Upper lobe of left lung (tissue), 4 donors: ENCODE measurements at regions not wholly inside any gene's neighbourhood (a gene's known extent, or its start where the extent isn't known, plus 50 kb on each side); places are given as distances from the start of the nearest gene placed in this dataset.

Experiments used
- EP300 ChIP-seq, 4 donors: sonication (generic); formaldehyde crosslinking; IDR thresholded peaks; one replicate each; pipeline ENCODE4 v1.5.1; 2017; ENCODE audit warnings: antibody characterized with exemption in 4 of 4, control low read depth in 2 of 4
- POLR2A ChIP-seq, 4 donors: fragments of 450-650 bp; IDR thresholded peaks; one replicate each; pipeline ENCODE4 v1.5.1; 2016 to 2017; ENCODE audit warnings: antibody characterized with exemption in 4 of 4, mild to moderate bottlenecking in 2 of 4
- TF ChIP-seq, protein P1 (sequence below), 6 experiments: fragments of 450-650 bp in 4 of 6; fragments of 200-600 bp in 2 of 6; sonication (generic) in 2 of 6; IDR thresholded peaks; one replicate each; pipeline ENCODE4 v1.5.1; 2016 to 2019; ENCODE audit warnings: antibody characterized with exemption in 6 of 6

GRCh38 chr15:93196135-93196670, 107.2 kb upstream of the RGMA start:
- TF ChIP-seq POLR2A (IDR thresholded peaks at IDR 0.05): no peak
- TF ChIP-seq EP300 (IDR thresholded peaks at IDR 0.05): no peak
- TF ChIP-seq, protein P1, sequence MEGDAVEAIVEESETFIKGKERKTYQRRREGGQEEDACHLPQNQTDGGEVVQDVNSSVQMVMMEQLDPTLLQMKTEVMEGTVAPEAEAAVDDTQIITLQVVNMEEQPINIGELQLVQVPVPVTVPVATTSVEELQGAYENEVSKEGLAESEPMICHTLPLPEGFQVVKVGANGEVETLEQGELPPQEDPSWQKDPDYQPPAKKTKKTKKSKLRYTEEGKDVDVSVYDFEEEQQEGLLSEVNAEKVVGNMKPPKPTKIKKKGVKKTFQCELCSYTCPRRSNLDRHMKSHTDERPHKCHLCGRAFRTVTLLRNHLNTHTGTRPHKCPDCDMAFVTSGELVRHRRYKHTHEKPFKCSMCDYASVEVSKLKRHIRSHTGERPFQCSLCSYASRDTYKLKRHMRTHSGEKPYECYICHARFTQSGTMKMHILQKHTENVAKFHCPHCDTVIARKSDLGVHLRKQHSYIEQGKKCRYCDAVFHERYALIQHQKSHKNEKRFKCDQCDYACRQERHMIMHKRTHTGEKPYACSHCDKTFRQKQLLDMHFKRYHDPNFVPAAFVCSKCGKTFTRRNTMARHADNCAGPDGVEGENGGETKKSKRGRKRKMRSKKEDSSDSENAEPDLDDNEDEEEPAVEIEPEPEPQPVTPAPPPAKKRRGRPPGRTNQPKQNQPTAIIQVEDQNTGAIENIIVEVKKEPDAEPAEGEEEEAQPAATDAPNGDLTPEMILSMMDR (IDR thresholded peaks at IDR 0.05): no peak
